Esophagus mucosa (tissue), 1 donor: ENCODE measurements at regions not wholly inside any gene's neighbourhood (a gene's known extent, or its start where the extent isn't known, plus 50 kb on each side); places are given as distances from the start of the nearest gene placed in this dataset.
"Not testable (repeated sequence)": the region's sequence is repeated elsewhere in the genome, so short reads cannot be mapped to it uniquely, and the experiment has no call there.

ENCODE experiments used
- ATAC-seq: fragments of 200-7000 bp; cut with Tn5 transposase; one replicate; pipeline ENCODE4 v1.9.1; 2020
- donor health status: DM: yes; HTN: yes; CAD: no.

- no peak for ATAC-seq
Measured at GRCh38 chr10:60511477-60512229, 122.0 kb upstream of the ANK3 start.

GRCh38 chr10:60508831-60509230, 119.2 kb upstream of the ANK3 start:
- no peak for ATAC-seq

GRCh38 chr10:60508037-60508436, 118.4 kb upstream of the ANK3 start:
- no peak for ATAC-seq

GRCh38 chr10:60502621-60503020, 112.9 kb upstream of the ANK3 start:
- ATAC-seq, result no peak

GRCh38 chr10:60498985-60499384, 109.3 kb upstream of the ANK3 start:
- no peak for ATAC-seq

- no peak for ATAC-seq
Measured at GRCh38 chr10:60497364-60497763, 107.7 kb upstream of the ANK3 start.

GRCh38 chr10:60496181-60496580, 106.5 kb upstream of the ANK3 start:
- no peak for ATAC-seq

- no peak for ATAC-seq
Measured at GRCh38 chr10:60495338-60496055, 105.8 kb upstream of the ANK3 start.

- peak; percentile 70 for ATAC-seq
Measured at GRCh38 chr10:60494774-60495173, 105.1 kb upstream of the ANK3 start.

- no peak for ATAC-seq
Measured at GRCh38 chr10:60491162-60491561, 101.5 kb upstream of the ANK3 start.

- ATAC-seq, result no peak
Measured at GRCh38 chr10:60490013-60490412, 100.3 kb upstream of the ANK3 start.

GRCh38 chr10:60488111-60488669, 98.5 kb upstream of the ANK3 start:
- ATAC-seq, result no peak

- no peak for ATAC-seq
Measured at GRCh38 chr10:60487543-60487942, 97.9 kb upstream of the ANK3 start.

GRCh38 chr10:60485025-60485424, 95.3 kb upstream of the ANK3 start:
- ATAC-seq, result no peak

- ATAC-seq, result peak; percentile 92
Measured at GRCh38 chr10:60480865-60481563, 91.3 kb upstream of the ANK3 start.

GRCh38 chr10:60479305-60480020, 89.8 kb upstream of the ANK3 start:
- peak; percentile 95 for ATAC-seq

GRCh38 chr10:60476451-60476850, 86.8 kb upstream of the ANK3 start:
- ATAC-seq, result no peak

- peak; percentile 52 for ATAC-seq
Measured at GRCh38 chr10:60473557-60473956, 83.9 kb upstream of the ANK3 start.

- ATAC-seq, result no peak
Measured at GRCh38 chr10:60470091-60470490, 80.4 kb upstream of the ANK3 start.

GRCh38 chr10:60469147-60469546, 79.5 kb upstream of the ANK3 start:
- not testable (repeated sequence) for ATAC-seq

GRCh38 chr10:60467202-60467546, 77.5 kb upstream of the ANK3 start:
- no peak for ATAC-seq
